GM12878 (cell line): ENCODE measurements at regions not wholly inside any gene's neighbourhood (a gene's known extent, or its start where the extent isn't known, plus 50 kb on each side); places are given as distances from the start of the nearest gene placed in this dataset.

Experiments
- BACH1 ChIP-seq: fragments of 450-650 bp; IDR thresholded peaks from 2 replicates; pipeline ENCODE4 v1.6.1; 2017; ENCODE audit warnings: mild to moderate bottlenecking, borderline replicate concordance
- DPF2 ChIP-seq: fragments of 450-650 bp; IDR thresholded peaks from 2 replicates; pipeline ENCODE4 v1.6.1; 2017; ENCODE audit warnings: mild to moderate bottlenecking
- EZH2 ChIP-seq: IDR thresholded peaks from 2 replicates; pipeline ENCODE4 v1.6.1; 2012; ENCODE audit warnings: low read depth, mild to moderate bottlenecking, control low read depth, inconsistent platforms, low read length, borderline replicate concordance; ENCODE audit not compliant: control insufficient read depth
- SMC3 ChIP-seq: IDR thresholded peaks from 2 replicates; pipeline ENCODE4 v1.6.1; 2011; ENCODE audit warnings: low read length, improper control_type of control experiment, borderline replicate concordance
- TF ChIP-seq, protein P1 (sequence below), 3 experiments: IDR thresholded peaks in 2 of 3; conservative IDR thresholded peaks in 1 of 3; 2 replicates each; pipeline ENCODE4 v1.5.1; 2011; ENCODE audit warnings: low read depth in 3 of 3, low read length in 3 of 3, mild to moderate bottlenecking in 3 of 3, control low read depth in 2 of 3, moderate library complexity in 2 of 3, inconsistent platforms in 1 of 3, mixed read lengths in 1 of 3; ENCODE audit not compliant: control insufficient read depth in 2 of 3, insufficient read depth in 1 of 3; ENCODE audit errors: extremely low read depth in 1 of 3
- TF ChIP-seq, protein P2 (sequence below): fragments of 450-650 bp; formaldehyde crosslinking; IDR thresholded peaks from 2 replicates; pipeline ENCODE4 v1.4.0; 2022; ENCODE audit warnings: mild to moderate bottlenecking, moderate library complexity

- TF ChIP-seq, protein P1, sequence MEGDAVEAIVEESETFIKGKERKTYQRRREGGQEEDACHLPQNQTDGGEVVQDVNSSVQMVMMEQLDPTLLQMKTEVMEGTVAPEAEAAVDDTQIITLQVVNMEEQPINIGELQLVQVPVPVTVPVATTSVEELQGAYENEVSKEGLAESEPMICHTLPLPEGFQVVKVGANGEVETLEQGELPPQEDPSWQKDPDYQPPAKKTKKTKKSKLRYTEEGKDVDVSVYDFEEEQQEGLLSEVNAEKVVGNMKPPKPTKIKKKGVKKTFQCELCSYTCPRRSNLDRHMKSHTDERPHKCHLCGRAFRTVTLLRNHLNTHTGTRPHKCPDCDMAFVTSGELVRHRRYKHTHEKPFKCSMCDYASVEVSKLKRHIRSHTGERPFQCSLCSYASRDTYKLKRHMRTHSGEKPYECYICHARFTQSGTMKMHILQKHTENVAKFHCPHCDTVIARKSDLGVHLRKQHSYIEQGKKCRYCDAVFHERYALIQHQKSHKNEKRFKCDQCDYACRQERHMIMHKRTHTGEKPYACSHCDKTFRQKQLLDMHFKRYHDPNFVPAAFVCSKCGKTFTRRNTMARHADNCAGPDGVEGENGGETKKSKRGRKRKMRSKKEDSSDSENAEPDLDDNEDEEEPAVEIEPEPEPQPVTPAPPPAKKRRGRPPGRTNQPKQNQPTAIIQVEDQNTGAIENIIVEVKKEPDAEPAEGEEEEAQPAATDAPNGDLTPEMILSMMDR (IDR thresholded peaks at IDR 0.05 in 2 of 3, conservative IDR thresholded peaks at IDR 0.05 in 1 of 3; ENCODE audit: control insufficient read depth in 2 of 3, extremely low read depth in 1 of 3, insufficient read depth in 1 of 3, low read depth in 3 of 3, low read length in 3 of 3) = no peak
- TF ChIP-seq EZH2 (no peak), BACH1 (no peak), DPF2 (no peak), SMC3 (no peak)
- TF ChIP-seq, protein P2, sequence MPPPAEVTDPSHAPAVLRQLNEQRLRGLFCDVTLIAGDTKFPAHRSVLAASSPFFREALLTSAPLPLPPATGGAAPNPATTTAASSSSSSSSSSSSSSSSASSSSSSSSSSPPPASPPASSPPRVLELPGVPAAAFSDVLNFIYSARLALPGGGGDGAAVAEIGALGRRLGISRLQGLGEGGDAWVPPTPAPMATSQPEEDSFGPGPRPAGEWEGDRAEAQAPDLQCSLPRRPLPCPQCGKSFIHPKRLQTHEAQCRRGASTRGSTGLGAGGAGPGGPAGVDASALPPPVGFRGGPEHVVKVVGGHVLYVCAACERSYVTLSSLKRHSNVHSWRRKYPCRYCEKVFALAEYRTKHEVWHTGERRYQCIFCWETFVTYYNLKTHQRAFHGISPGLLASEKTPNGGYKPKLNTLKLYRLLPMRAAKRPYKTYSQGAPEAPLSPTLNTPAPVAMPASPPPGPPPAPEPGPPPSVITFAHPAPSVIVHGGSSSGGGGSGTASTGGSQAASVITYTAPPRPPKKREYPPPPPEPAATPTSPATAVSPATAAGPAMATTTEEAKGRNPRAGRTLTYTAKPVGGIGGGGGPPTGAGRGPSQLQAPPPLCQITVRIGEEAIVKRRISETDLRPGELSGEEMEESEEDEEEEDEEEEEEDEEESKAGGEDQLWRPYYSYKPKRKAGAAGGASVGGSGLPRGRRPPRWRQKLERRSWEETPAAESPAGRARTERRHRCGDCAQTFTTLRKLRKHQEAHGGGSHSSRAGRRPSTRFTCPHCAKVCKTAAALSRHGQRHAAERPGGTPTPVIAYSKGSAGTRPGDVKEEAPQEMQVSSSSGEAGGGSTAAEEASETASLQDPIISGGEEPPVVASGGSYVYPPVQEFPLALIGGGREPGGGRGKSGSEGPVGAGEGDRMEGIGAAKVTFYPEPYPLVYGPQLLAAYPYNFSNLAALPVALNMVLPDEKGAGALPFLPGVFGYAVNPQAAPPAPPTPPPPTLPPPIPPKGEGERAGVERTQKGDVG (CRISPR knock-in tag) = no peak
Measured at GRCh38 chr5:124671193-124671592, 75.2 kb downstream of the ZNF608 start.
